GM19372 (cell line): ENCODE measurements at regions not wholly inside any gene's neighbourhood (a gene's known extent, or its start where the extent isn't known, plus 50 kb on each side); places are given as distances from the start of the nearest gene placed in this dataset.

ENCODE experiments used
- ATAC-seq: cut with Tn5 transposase; IDR thresholded peaks from one replicate; pipeline ENCODE4 v1.9.1; 2021; ENCODE audit warnings: mild to moderate bottlenecking, low read depth, moderate library complexity; ENCODE audit not compliant: unreplicated experiment

- no peak for ATAC-seq
Measured at GRCh38 chr5:90136952-90137528, 272.5 kb downstream of the CETN3 start.

- ATAC-seq: no peak
Measured at GRCh38 chr5:90135779-90136378, 273.7 kb downstream of the CETN3 start.

- no peak for ATAC-seq
Measured at GRCh38 chr5:90134892-90135291, 274.7 kb downstream of the CETN3 start.

GRCh38 chr5:90134381-90134780, 275.2 kb downstream of the CETN3 start:
- no peak for ATAC-seq

GRCh38 chr5:90133941-90134340, 275.6 kb downstream of the CETN3 start:
- no peak for ATAC-seq

- ATAC-seq: peak; percentile 69
Measured at GRCh38 chr5:90131383-90132133, 278.0 kb downstream of the CETN3 start.

GRCh38 chr5:90128551-90128950, 281.0 kb downstream of the CETN3 start:
- ATAC-seq: no peak

- no peak for ATAC-seq
Measured at GRCh38 chr5:90119531-90119971, 290.0 kb downstream of the CETN3 start.

GRCh38 chr5:90117005-90117404, 292.6 kb downstream of the CETN3 start:
- ATAC-seq: no peak

GRCh38 chr5:90113108-90113507, 296.4 kb downstream of the CETN3 start:
- ATAC-seq: no peak

GRCh38 chr5:90112033-90112692, 297.4 kb downstream of the CETN3 start:
- no peak for ATAC-seq

GRCh38 chr5:90111364-90112032, 298.1 kb downstream of the CETN3 start:
- ATAC-seq: no peak

GRCh38 chr5:90109285-90109684, 300.3 kb downstream of the CETN3 start:
- no peak for ATAC-seq

- no peak for ATAC-seq
Measured at GRCh38 chr5:90099099-90099498, 310.5 kb downstream of the CETN3 start.

GRCh38 chr5:90097082-90097477, 312.5 kb downstream of the CETN3 start:
- no peak for ATAC-seq

GRCh38 chr5:90096415-90097081, 313.0 kb downstream of the CETN3 start:
- no peak for ATAC-seq

GRCh38 chr5:90095292-90096060, 314.1 kb downstream of the CETN3 start:
- ATAC-seq: no peak

GRCh38 chr5:90093751-90094485, 315.6 kb downstream of the CETN3 start:
- ATAC-seq: no peak

- no peak for ATAC-seq
Measured at GRCh38 chr5:90092734-90093133, 316.8 kb downstream of the CETN3 start.
